ENCODE measurements at regions not wholly inside any gene's neighbourhood (a gene's known extent, or its start where the extent isn't known, plus 50 kb on each side); places are given as distances from the start of the nearest gene placed in this dataset.

DNA sequence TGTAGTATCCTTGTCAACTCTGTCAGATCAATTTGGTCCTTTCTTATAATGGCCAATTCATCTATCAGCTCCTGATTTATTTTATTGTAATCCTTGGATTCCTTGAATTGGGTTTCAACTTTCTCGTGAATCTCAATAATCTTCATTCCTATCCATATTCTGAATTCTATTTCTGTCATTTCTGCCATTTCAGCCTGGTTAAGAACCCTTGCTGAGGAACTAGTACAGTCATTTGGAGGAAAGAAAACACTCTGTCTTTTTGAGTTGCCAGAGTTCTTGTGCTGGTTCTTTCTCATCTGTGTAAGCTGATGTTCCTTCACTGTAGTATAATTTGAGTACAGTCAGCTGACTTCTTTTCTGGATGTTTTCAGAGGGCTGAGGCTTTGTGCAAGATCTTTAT lies 84.5 kb downstream of the CETN3 start:
- TF ChIP-seq YY1 (IDR thresholded peaks at IDR 0.05; ENCODE audit: insufficient read depth, insufficient read length) (no peak), ZNF274 (IDR thresholded peaks at IDR 0.05; ENCODE audit: low read depth, low read length) (no peak)

All from NT2/D1 (cell line).